ENCODE measurements at regions not wholly inside any gene's neighbourhood (a gene's known extent, or its start where the extent isn't known, plus 50 kb on each side); places are given as distances from the start of the nearest gene placed in this dataset.

DNA sequence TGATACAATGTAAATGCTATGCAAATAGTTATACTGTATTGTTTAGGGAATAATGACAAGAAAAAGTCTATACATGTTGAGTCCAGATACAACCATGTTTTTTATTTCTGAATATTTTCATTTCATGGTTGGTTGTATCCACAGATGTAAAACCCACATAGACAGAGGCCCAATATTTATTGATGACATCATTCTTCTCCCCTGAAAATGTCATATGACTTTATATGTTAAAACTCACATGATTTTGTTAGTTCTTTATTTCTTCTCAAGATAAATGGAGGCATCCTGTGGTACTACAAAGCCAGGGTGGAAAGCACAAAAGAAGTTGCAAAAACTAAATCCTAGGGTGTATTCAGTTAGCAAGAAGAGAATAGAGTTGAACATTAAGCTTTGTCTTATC, 149.3 kb upstream of the GLRA2 start:
- TF ChIP-seq, protein P1, sequence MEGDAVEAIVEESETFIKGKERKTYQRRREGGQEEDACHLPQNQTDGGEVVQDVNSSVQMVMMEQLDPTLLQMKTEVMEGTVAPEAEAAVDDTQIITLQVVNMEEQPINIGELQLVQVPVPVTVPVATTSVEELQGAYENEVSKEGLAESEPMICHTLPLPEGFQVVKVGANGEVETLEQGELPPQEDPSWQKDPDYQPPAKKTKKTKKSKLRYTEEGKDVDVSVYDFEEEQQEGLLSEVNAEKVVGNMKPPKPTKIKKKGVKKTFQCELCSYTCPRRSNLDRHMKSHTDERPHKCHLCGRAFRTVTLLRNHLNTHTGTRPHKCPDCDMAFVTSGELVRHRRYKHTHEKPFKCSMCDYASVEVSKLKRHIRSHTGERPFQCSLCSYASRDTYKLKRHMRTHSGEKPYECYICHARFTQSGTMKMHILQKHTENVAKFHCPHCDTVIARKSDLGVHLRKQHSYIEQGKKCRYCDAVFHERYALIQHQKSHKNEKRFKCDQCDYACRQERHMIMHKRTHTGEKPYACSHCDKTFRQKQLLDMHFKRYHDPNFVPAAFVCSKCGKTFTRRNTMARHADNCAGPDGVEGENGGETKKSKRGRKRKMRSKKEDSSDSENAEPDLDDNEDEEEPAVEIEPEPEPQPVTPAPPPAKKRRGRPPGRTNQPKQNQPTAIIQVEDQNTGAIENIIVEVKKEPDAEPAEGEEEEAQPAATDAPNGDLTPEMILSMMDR (conservative IDR thresholded peaks at IDR 0.05; ENCODE audit: low read length), result no peak
- TF ChIP-seq EZH2phosphoT487 (IDR thresholded peaks at IDR 0.05; ENCODE audit: borderline replicate concordance), result no peak

Measured in Loucy (cell line).